Medulla oblongata (tissue), 1 donor: ENCODE measurements at regions not wholly inside any gene's neighbourhood (a gene's known extent, or its start where the extent isn't known, plus 50 kb on each side); places are given as distances from the start of the nearest gene placed in this dataset.
"Not testable (repeated sequence)": the region's sequence is repeated elsewhere in the genome, so short reads cannot be mapped to it uniquely, and the experiment has no call there.

Experiments used
- DNase-seq: peaks from one replicate; pipeline ENCODE4 v3.0.0-alpha.2; 2015; ENCODE audit errors: extremely low spot score

- DNase-seq: no peak
These were observed 1494.7 kb downstream of the UQCRFS1 start for GRCh38 chr19:27718234-27718633.

GRCh38 chr19:27717825-27718224, 1495.1 kb downstream of the UQCRFS1 start:
- DNase-seq: no peak

- no peak for DNase-seq
These were observed 1496.0 kb downstream of the UQCRFS1 start for GRCh38 chr19:27716922-27717321.

- no peak for DNase-seq
These were observed 1498.1 kb downstream of the UQCRFS1 start for GRCh38 chr19:27714857-27715256.

GRCh38 chr19:27709496-27709895, 1503.5 kb downstream of the UQCRFS1 start:
- no peak for DNase-seq

- not testable (repeated sequence) for DNase-seq
These were observed 1504.0 kb downstream of the UQCRFS1 start for GRCh38 chr19:27708986-27709385.

GRCh38 chr19:27707026-27707425, 1505.9 kb downstream of the UQCRFS1 start:
- DNase-seq: not testable (repeated sequence)

GRCh38 chr19:27705896-27706295, 1507.1 kb downstream of the UQCRFS1 start:
- no peak for DNase-seq

- DNase-seq: no peak
These were observed 1518.4 kb downstream of the UQCRFS1 start for GRCh38 chr19:27694361-27695055.

- no peak for DNase-seq
These were observed 1521.0 kb downstream of the UQCRFS1 start for GRCh38 chr19:27691991-27692390.

GRCh38 chr19:27689734-27690241, 1523.2 kb downstream of the UQCRFS1 start:
- no peak for DNase-seq

GRCh38 chr19:27684293-27684692, 1528.7 kb downstream of the UQCRFS1 start:
- no peak for DNase-seq

GRCh38 chr19:27681972-27682371, 1531.0 kb downstream of the UQCRFS1 start:
- no peak for DNase-seq

GRCh38 chr19:27679905-27680304, 1533.0 kb downstream of the UQCRFS1 start:
- no peak for DNase-seq

GRCh38 chr19:27679399-27679798, 1533.6 kb downstream of the UQCRFS1 start:
- no peak for DNase-seq

GRCh38 chr19:27676877-27677276, 1536.1 kb downstream of the UQCRFS1 start:
- DNase-seq: no peak

- DNase-seq: no peak
These were observed 1536.6 kb downstream of the UQCRFS1 start for GRCh38 chr19:27676334-27676733.

GRCh38 chr19:27675771-27676170, 1537.2 kb downstream of the UQCRFS1 start:
- no peak for DNase-seq

- no peak for DNase-seq
These were observed 1538.2 kb downstream of the UQCRFS1 start for GRCh38 chr19:27674701-27675100.

GRCh38 chr19:27673986-27674385, 1539.0 kb downstream of the UQCRFS1 start:
- DNase-seq: no peak

- no peak for DNase-seq
These were observed 1540.5 kb downstream of the UQCRFS1 start for GRCh38 chr19:27672309-27673047.

GRCh38 chr19:27671876-27672275, 1541.1 kb downstream of the UQCRFS1 start:
- DNase-seq: no peak

- no peak for DNase-seq
These were observed 1552.5 kb downstream of the UQCRFS1 start for GRCh38 chr19:27660428-27660827.
